Mucosa of descending colon (tissue), 3 donors: ENCODE measurements at regions not wholly inside any gene's neighbourhood (a gene's known extent, or its start where the extent isn't known, plus 50 kb on each side); places are given as distances from the start of the nearest gene placed in this dataset.

Source experiments
- ATAC-seq: fragments of 200-7000 bp; cut with Tn5 transposase; one replicate; pipeline ENCODE4 v1.9.1; 2020; ENCODE audit warnings: mild to moderate bottlenecking, moderate library complexity
- DNase-seq, 3 donors: peaks; one replicate each; pipeline ENCODE4 v3.0.0-alpha.2; 2020
- H3K36me3 ChIP-seq: fragments of 200-600 bp; one replicate; pipeline ENCODE4 v1.8.0; 2021; ENCODE audit warnings: low read depth, mild to moderate bottlenecking
- H3K4me1 ChIP-seq: fragments of 200-600 bp; one replicate; pipeline ENCODE4 v1.8.0; 2021; ENCODE audit warnings: low read depth, mild to moderate bottlenecking
- H3K4me3 ChIP-seq: fragments of 200-600 bp; one replicate; pipeline ENCODE4 v1.8.0; 2021; ENCODE audit warnings: mild to moderate bottlenecking
- H3K9me3 ChIP-seq: fragments of 200-600 bp; one replicate; pipeline ENCODE4 v1.8.0; 2021; ENCODE audit warnings: mild to moderate bottlenecking
- intact Hi-C, 2 donors: fragments of 100-400 bp; cut with DNase I in 1 of 2; cut with micrococcal nuclease in 1 of 2; formaldehyde crosslinking; loops; one replicate each; pipeline versions ENCODE4 v1.11.0 to v1.11.1; 2022; cut with DNase I, micrococcal nuclease
- TF ChIP-seq, protein P1 (sequence below): fragments of 200-600 bp; IDR thresholded peaks from one replicate; pipeline ENCODE4 v1.8.0; 2022; ENCODE audit warnings: antibody characterized with exemption, mild to moderate bottlenecking
- donor health status: DM: no; HTN: no; CAD: no; lungs with moderate emphysema.
- donor health status: DM: no; HTN: no; CAD: no.
- donor health status: DM: no; HTN: yes; CAD: no.

DNA sequence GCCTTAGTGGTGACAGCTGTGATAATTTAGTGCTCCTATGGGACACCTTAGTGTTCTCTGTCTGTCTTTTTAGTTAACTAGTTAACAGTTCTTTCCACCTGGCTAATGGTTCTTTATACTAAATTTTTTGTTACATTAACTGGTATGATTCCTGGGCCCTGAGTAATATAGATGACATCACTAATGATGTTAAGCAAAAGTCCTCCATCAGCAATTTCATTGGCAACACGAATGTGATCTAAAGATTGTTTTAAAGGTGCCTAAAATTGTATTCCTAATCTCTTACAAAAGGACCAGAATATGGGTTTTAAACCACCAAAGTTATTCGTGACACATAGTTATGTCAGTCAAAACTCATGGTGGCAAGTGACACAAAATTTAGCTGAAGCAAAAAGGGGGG lies 235.3 kb downstream of the TENT4A start:
- Histone ChIP-seq H3K4me3 (no peak overlapping the region), H3K9me3 (no peaks in the 10 kb centered on the region), H3K4me1 (no peaks in the 10 kb centered on the region), H3K36me3 (no peaks in the 10 kb centered on the region)
- intact Hi-C loops = no loop called here
- DNase-seq = no peak
- no peak for ATAC-seq
- TF ChIP-seq, protein P1, sequence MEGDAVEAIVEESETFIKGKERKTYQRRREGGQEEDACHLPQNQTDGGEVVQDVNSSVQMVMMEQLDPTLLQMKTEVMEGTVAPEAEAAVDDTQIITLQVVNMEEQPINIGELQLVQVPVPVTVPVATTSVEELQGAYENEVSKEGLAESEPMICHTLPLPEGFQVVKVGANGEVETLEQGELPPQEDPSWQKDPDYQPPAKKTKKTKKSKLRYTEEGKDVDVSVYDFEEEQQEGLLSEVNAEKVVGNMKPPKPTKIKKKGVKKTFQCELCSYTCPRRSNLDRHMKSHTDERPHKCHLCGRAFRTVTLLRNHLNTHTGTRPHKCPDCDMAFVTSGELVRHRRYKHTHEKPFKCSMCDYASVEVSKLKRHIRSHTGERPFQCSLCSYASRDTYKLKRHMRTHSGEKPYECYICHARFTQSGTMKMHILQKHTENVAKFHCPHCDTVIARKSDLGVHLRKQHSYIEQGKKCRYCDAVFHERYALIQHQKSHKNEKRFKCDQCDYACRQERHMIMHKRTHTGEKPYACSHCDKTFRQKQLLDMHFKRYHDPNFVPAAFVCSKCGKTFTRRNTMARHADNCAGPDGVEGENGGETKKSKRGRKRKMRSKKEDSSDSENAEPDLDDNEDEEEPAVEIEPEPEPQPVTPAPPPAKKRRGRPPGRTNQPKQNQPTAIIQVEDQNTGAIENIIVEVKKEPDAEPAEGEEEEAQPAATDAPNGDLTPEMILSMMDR = no peak

DNA sequence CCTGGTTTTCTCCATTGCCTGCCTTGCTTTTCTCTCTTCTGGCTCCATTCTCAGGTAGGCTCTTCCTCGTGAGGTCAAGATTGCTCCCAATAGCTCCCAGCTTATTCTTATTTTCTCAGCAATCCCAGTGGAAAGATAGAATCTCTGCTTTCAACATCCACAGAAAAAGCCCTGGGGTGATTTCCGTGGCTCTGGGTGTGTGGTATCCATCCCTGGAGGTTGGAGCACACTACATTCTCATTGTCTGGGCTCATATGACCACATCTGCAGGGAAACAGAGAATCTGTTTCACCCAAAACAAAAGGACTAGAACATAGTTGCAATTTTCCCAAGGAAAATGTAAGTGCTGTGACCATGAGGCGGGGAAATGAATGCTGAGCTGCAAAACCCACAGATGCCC lies 236.0 kb downstream of the TENT4A start:
- intact Hi-C loops = no loop called here
- H3K4me1 ChIP-seq = no peaks in the 10 kb centered on the region
- H3K36me3 ChIP-seq = no peaks in the 10 kb centered on the region
- DNase-seq = no peak
- TF ChIP-seq, protein P1 = no peak
- H3K9me3 ChIP-seq = no peaks in the 10 kb centered on the region
- no peak overlapping the region for H3K4me3 ChIP-seq
- ATAC-seq = no peak

DNA sequence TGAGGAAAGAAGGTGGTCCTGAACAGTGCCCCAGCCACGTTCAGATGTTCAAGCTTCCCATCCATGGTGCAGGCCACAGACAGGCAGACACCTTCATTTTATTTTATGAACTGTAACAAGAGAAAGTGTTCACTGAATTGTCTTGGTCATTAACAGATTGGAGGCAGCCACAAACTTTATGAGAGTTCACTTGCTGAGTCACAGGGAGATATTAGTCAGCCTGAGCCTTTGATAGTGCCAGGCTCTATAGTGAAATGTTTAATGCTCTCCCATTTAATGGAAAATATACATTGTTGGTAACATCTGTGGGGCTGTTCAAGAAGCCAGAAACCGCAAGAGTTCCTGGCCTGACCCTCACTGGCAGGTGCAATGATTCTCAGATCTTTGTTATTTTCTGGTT lies 237.0 kb downstream of the TENT4A start:
- H3K9me3 ChIP-seq = no peaks in the 10 kb centered on the region
- DNase-seq = no peak
- H3K4me1 ChIP-seq = no peaks in the 10 kb centered on the region
- ATAC-seq = no peak
- no peaks in the 10 kb centered on the region for H3K36me3 ChIP-seq
- TF ChIP-seq, protein P1 = no peak
- no peak overlapping the region for H3K4me3 ChIP-seq
- intact Hi-C loops = no loop called here

DNA sequence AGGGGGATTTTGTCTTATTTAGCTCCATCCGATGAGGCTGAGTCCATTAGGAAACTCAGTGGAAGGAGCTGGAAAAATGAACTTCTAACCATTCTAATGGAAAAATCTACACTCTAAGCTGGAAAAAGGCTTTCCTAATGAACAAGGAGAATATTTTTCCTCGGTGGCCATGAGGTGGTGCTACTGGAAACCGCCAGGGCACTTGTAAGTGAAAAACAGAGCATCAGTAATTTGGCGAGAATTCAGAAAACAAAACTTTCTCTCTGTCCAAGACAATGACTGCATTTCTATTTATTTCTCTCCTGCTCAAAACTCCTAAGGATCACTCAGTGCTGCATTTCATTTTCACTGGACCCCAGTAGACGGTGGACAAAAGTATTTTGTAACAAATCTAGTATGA lies 237.6 kb downstream of the TENT4A start:
- no peak for DNase-seq
- intact Hi-C loops = no loop called here
- no peaks in the 10 kb centered on the region for H3K4me1 ChIP-seq
- H3K9me3 ChIP-seq = no peaks in the 10 kb centered on the region
- no peaks in the 10 kb centered on the region for H3K36me3 ChIP-seq
- H3K4me3 ChIP-seq = no peak overlapping the region
- TF ChIP-seq, protein P1 = no peak
- ATAC-seq = no peak

DNA sequence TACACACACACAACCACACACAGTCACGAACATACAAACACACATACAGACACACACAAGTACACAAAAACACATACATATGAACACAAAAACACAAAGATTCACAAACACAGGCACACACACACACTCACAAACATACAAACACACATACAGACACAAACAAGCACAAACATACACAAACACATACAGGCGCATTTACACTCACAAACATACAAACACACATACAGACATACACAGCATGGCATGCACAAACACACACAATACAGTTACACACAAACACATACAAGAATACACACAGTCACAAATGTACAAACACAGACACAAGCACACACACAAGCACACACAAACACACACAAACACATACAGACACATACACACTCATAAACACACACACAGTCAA lies 247.9 kb downstream of the TENT4A start:
- TF ChIP-seq, protein P1 = no peak
- no peak for ATAC-seq
- no peaks in the 10 kb centered on the region for H3K4me1 ChIP-seq
- intact Hi-C loops = no loop called here
- H3K4me3 ChIP-seq = no peak overlapping the region
- DNase-seq = no peak
- H3K36me3 ChIP-seq = no peaks in the 10 kb centered on the region
- no peaks in the 10 kb centered on the region for H3K9me3 ChIP-seq
